ENCODE measurements at regions not wholly inside any gene's neighbourhood (a gene's known extent, or its start where the extent isn't known, plus 50 kb on each side); places are given as distances from the start of the nearest gene placed in this dataset.

DNA sequence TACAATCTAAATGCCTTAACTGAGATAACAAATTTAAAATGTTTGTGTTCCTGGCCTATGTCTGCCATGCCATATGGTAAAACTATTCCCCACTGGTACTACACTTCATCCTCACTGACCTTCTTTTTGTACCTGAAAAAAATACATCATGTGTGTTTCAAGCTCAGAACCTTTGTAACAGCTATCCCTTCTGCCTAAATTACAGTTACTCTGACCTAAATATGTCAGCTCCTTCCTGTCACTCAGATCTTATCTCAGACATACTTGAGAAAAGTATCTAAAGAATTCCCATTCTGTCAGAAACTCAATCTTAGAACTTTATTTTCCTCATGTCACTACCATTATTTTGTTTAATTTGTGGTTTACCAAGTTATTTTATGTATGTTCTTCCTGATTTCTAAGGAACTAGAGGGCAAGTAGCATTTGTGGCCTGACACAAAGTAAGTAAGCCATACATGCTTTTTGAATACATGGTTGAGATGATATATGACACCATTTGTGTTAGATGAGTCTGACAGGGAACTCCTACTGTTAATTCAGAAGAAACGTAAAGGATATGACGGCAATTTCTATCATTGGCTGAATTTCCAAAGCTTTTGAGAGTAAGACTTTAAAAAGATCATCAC, 456.5 kb upstream of the NDST3 start:
- TF ChIP-seq, protein P1, sequence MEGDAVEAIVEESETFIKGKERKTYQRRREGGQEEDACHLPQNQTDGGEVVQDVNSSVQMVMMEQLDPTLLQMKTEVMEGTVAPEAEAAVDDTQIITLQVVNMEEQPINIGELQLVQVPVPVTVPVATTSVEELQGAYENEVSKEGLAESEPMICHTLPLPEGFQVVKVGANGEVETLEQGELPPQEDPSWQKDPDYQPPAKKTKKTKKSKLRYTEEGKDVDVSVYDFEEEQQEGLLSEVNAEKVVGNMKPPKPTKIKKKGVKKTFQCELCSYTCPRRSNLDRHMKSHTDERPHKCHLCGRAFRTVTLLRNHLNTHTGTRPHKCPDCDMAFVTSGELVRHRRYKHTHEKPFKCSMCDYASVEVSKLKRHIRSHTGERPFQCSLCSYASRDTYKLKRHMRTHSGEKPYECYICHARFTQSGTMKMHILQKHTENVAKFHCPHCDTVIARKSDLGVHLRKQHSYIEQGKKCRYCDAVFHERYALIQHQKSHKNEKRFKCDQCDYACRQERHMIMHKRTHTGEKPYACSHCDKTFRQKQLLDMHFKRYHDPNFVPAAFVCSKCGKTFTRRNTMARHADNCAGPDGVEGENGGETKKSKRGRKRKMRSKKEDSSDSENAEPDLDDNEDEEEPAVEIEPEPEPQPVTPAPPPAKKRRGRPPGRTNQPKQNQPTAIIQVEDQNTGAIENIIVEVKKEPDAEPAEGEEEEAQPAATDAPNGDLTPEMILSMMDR (IDR thresholded peaks at IDR 0.05) = no peak
- TF ChIP-seq POLR2A (IDR thresholded peaks at IDR 0.05) = no peak
